HG03103 (cell line): ENCODE measurements at regions not wholly inside any gene's neighbourhood (a gene's known extent, or its start where the extent isn't known, plus 50 kb on each side); places are given as distances from the start of the nearest gene placed in this dataset.

Experiments
- ATAC-seq: cut with Tn5 transposase; IDR thresholded peaks from one replicate; pipeline ENCODE4 v1.9.1; 2021; ENCODE audit warnings: low read depth; ENCODE audit not compliant: unreplicated experiment

DNA sequence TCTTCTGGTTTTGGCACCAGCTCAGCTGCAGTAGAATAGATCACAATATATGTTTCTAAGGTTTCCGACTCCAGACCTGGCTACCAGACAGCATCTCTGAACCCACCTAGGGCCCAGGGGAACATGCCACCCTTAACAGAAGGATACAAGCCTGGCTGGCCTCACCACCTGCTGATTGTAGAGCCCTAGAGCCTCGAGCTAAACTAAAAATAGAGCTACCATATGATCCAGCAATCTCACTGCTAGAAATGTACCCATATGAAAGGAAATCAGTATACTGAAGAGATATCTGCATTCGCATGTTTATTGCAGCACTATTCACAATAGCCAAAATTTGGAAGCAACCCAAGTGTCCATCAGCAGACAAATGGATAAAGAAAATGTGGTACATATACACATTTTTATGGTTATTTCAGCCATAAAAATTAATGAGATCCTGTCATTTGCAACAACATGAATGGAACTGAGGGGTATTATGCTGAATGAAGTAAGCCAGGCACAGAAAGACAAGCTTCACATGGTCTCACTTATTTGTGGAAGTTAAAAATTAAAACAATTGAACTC, 242.4 kb upstream of the SLC39A10 start:
- no peak for ATAC-seq

DNA sequence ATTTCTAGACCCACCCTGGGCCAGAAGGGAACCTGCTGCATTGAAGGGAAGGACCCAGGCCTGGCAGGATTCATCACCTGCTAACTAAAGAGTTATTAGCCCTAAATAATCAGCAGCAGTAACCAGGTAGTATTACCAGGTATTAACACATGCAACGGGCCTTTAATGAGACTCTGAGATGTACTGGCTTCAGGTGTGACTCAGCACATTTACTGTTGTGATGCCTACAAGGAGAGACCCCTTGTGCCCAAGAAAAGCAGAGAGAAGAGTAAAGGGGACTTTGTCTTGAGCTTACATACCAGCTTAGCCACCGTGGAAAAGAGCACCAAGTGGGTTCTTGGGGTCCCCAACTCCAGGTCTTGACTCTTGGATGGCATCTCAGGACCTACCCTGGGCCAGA, 243.1 kb upstream of the SLC39A10 start:
- no peak for ATAC-seq

DNA sequence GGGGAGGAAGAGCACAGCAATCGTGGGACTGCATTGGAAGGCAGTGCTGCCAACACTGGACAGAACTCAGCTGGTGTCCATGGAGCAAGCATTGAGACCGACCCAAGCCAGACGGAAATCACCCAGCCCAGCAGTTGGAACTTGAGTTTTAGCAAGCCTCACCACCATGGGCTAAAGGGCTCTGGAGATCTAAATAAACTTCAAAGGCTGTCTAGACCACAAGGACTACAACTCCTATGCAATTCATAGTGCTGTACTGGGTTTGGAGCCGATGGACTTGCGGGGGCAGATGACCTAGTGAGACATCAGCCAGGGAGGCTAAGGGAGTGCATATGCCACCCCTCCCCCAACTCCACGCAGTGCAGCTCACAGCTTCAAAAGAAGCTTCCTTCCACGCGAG, 243.6 kb upstream of the SLC39A10 start:
- no peak for ATAC-seq

DNA sequence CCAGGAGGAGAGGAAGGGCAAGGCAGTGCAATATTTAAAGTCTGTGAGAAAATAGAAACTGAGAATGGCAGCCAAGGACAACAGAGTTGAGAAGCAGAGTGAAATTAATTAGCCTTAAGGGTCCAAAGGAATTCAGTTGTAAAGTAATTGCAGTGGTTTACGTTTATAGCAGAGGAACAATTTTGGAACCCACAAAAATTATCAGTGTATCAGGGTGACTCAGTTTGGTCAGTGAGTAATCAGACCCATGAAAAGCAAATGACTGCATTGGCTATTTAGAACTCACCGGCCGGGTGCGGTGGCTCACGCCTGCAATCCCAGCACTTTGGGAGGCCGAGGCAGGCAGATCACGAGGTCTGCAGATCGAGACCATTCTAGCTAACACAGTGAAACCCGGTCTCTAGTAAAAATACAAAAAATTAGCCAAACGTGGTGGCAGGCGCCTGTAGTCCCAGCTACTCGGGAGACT, 245.8 kb upstream of the SLC39A10 start:
- no peak for ATAC-seq

DNA sequence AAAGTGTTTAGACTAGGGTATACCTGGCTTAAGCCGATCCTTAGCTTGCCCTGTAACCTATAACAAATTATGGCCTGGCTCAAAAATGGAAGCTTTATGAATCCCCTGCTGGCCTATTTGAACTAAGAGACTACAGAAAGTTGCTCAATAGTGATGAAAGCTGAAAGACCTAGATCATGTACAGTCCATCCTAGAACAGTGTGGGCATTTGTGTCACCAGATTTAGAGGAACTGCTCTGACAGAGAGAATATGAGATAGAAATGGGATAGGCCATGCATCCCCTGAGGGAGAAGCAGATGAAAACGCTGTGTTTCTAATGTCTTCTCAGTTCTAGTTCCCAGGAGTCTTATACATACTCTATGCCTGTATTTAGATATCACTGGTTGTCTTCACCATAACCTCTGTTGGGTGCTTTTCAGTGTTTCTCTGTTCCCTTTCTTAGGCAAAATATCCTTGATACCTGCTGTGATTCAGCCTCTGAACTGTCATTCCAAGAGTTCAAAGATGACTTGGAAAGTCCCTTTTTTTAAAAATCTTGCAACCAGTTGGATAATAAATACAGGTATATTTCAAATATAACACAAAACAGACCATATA, 246.9 kb upstream of the SLC39A10 start:
- ATAC-seq: peak; percentile 55

DNA sequence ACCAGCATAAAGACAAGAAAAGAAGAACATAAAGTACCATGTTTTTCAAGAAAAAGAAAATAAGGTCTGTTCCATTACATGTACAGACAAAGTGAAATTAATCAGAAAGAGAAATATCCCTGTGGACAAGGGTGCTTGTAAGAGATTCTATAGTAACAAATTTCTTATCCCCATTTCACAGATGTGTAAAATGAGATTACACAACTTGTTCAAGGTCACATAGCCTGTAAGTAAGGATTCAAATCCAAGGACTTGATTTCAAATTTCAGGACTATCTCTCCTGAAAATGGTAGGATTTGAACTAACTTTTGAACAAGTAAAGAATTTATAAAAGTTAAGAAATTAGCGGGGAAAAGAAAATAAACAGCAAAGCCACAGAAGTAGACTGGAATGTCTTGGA, 248.2 kb upstream of the SLC39A10 start:
- no peak for ATAC-seq

DNA sequence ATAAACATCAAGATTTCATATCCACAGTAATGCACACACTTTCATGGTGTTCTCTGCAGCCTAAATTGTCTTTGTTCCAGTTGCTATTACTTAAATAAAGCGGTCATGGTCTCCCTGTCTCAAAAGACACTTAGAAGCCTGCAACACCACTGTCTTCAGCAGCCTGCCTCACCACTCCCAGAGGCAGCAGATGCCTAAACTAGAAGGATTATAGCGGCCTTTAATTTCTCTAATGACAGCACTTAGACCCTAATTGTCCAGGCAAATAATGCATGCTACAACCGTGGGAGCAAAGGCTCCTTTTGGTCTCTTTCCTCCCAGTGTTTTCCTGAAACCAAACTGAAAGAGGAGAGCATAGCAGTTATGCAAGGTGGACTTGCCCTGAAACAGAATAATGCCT, 248.8 kb upstream of the SLC39A10 start:
- ATAC-seq: no peak

DNA sequence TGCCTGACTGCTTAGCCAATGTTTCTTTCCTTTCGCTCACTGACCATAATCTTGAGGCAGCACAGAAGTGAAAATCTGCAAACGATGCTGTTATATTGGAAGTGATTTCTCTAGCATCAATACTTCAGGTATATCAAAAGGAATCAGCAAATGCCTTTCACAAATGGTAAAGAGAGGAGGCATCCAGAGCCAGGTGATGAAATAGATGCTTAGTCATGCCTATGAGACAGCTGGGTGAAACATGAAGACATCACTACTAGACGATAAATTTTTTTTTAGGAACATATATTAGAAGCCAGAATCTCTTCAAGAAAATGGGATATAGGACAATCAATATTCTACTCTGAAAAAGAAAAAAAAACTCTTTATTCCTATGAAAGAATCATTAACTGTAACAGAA, 249.2 kb upstream of the SLC39A10 start:
- ATAC-seq: no peak

DNA sequence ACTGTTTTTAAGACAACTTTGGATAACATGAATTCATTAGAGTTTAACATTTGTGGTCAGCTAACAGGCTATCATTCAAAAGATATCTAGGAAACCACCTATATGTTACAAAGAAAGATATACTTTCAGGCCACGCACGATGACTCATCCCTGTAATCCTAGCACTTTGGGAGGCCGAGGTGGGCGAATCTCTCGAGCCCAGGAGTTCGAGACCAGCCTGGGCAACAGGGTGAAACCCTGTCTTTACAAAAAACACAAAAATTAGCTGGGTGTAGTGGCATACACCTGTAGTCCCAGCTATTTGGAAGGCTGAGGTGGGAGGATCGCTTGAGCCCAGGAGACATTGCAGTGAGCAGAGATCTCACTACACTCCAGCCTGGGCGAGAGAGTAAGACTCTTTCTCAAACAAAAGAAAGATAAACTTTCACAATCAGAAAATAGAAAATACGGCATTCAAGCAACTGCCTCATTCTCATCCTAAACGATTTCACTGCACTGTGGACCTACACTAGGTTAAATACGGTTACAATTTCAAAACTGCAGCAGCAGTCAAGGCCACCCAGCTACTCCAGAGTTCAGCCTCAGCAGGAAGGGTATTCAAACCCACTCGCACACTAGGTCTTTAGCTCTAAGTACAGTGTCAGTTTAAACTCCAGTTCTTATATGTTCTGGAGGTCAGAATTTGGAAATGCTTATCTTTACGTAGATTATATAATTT, 250.0 kb upstream of the SLC39A10 start:
- no peak for ATAC-seq

DNA sequence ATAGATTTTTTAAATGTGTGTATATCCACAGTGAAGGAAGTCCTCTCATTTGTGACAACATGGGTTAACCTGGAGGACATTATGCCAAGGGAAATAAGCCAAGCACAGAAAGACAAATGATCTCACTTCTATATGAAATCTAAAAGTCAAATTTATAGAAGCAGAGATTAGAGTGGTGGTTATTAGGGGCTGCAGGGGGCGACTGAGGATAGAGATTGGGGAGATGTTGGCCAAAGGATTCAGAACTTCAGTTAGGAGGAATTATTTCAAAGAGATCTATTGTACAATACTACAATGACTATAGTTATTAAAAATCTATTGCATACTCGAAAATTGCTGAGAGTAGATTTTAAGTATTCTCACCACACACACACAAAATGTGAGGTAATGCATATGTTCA, 252.4 kb upstream of the SLC39A10 start:
- ATAC-seq: no peak

DNA sequence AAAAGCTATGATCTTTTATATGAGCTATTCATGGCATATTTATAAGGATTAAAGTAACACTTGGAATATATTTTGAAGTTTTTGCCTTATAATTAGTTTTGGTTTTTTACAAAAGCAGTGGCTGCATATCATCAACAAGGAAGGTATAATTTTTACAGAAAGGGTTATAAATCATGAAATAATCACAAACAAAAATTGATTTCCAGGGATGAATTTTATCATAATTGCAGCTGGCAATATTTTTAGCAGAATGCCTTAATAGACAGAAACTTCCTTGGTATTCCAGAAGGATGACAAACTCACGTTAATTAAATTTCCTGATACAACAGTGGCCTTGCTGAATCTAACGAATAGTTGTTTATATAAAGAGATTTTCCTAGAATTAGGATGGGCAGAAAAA, 260.5 kb upstream of the SLC39A10 start:
- no peak for ATAC-seq

DNA sequence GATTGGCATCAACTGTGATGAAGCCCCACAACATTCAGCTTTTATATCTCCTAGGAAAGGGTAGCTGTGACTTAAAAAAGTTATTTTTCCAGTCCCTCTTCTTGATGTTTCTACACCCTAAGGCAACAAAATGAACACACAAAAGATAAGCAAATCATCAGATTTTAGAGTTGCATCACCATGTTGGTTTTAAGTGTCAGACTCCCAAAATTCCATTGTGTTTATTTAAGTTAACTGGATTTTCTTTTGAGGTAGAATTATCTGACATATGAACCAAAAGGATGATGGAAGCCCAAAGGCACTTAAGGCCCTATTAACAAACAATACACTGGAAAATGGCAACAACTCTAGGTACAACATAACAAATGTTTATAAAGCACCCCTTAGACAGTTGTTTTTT, 261.7 kb upstream of the SLC39A10 start:
- ATAC-seq: no peak

DNA sequence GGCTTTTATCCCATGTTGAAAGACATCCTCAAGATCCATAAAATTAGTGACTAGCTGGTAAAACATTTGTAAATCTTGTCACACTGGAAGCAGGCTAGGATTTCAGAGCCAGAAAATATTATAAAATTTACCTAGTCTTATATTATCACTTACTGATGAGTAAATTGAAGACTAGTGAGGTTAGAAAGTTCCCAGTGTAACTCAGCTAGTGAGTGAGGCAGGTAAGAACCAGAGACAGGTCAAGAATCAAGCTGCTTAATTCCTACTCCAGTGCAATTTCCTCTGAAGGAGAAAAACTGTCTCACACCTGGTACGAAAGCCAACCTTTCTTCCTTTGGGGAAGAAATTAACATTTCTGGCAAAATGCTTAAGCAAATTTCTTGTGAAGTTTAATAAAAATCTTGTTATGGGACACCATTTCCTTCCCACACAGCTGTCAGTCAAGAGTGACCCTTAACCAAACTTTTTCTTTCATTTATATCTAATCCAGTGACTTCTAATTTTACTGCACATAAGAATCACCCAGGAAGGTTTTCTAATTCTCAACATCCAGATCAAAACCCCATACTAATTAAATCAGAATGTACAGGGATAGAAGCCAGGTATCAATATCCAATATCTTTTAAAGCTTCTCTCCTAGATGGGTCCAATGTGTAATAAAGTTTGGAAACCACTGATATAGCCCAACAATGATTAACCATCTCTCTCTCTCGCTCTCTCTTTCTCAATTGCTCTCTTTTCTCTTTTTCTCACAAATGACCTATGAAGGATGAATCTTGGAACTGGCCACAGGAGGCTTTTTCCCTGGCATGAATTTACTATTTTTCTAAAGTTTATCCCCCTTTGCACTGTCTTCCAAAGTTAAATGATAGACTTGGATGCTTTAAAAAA, 264.3 kb upstream of the SLC39A10 start:
- no peak for ATAC-seq

DNA sequence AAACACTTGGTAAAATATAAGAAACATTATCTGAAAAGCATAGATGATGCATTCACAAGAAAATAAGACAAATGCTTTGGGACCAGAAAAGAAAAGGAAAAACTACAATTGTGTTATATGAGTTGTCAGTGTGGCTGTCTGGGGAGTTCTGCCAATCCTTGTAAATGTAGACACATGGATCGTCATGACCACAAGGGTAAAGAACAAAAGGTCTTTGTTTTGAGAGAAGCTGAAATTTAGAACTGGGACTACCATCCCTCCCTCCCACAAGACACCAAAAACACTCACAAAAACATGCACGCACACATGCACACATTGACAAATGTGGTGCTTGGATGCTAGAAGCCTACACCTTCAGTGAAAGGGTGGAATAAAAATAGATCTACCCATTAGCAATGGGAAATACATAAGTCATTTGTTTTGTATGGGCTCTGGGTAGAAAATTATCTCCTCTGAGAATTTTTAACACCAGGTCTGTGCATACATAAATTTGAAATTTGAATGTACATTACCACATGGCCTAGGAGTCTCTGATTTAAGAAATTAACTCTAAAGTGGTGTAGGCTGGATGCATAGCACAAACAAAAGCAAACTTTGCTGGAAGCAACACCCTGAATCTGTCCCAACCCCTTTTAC, 266.2 kb upstream of the SLC39A10 start:
- ATAC-seq: no peak

DNA sequence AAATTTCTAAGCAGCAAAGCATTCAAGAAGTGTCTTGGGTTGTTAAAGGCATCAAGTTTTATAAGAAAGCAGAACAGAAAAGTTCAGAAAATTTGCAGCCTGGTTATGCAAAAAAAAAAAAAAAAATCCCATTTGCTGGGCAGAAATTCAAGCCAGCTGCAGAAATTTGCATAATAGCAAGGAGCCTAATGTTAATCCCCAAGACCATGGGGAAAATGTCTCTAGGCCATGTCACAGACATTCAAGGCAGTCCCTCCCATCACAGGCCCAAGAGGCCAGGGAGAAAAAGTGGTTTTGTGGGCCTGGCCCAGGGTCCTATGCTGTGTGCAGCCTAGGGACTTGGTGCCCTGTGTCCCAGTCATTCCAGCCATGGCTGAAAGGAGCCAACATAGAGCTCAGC, 269.0 kb upstream of the SLC39A10 start:
- no peak for ATAC-seq

DNA sequence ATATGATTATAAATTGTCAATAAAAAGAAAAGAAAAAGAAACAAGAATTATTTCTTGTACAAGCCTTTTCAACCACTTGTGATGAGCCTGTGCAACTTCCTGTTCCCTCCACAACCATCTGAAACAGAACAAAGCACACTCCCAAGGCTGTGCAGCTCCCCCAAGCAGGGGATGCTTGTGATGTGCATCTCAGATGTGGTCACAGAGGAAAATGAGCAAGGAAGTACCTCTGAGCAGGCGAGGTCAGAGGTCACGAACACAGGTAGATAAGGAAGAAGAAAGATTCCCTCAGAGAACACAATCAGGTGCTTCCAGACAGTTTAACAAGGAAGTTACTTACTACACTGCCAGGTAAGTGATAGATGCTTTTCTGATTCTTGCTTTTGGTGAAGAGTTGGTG, 274.8 kb upstream of the SLC39A10 start:
- ATAC-seq: no peak

DNA sequence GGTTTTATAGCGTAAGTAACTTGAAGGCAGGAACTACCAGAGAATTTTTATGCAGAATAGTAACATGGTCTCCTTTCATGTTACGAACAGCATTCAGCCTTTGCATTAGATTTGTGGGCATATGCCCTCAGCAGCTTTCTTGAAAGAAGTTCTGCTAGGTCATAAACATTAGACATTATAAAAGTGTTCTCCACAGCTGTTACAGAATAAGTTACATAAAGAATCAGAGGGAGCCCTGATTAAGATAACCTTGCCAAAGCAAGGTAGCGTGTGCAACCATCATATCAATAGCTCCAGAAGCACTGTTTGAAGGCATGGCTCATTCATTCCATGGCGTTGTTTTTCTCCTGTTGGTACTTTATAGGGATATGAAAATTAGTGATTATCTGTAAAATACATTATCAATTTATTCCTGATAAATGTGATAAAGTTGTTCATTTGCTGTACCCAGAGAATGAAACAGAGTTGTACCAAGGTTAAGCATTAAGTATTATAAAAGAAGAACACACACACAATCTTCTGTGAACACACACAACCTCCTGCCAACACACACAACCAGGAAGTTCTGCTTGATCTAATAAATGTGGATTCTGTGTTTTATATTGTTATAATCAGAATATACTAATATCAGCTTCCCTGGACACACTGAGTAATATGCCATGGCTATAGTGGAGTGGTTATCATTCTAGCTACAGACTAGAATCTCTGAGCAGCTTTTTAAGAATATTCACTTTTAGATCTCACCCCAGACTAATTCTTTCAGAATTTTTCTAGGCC, 286.7 kb upstream of the SLC39A10 start:
- ATAC-seq: no peak

DNA sequence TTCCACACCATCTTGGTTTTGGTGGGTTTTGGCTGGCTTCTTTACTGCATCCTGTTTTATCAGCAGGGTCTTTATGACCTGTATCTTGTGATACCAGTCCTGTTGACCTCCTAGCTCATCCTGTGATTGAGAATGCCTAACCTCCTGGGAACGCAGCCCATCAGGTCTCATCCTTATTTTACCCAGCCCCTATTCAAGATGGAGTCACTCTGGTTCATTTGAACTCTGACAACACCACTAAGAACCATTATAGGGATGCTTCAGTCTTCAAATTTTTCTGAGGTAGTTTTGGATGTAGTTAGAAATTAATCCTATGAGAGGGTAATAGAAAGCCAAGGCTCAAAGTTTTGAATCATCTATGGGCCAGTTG, 287.8 kb upstream of the SLC39A10 start:
- ATAC-seq: no peak

DNA sequence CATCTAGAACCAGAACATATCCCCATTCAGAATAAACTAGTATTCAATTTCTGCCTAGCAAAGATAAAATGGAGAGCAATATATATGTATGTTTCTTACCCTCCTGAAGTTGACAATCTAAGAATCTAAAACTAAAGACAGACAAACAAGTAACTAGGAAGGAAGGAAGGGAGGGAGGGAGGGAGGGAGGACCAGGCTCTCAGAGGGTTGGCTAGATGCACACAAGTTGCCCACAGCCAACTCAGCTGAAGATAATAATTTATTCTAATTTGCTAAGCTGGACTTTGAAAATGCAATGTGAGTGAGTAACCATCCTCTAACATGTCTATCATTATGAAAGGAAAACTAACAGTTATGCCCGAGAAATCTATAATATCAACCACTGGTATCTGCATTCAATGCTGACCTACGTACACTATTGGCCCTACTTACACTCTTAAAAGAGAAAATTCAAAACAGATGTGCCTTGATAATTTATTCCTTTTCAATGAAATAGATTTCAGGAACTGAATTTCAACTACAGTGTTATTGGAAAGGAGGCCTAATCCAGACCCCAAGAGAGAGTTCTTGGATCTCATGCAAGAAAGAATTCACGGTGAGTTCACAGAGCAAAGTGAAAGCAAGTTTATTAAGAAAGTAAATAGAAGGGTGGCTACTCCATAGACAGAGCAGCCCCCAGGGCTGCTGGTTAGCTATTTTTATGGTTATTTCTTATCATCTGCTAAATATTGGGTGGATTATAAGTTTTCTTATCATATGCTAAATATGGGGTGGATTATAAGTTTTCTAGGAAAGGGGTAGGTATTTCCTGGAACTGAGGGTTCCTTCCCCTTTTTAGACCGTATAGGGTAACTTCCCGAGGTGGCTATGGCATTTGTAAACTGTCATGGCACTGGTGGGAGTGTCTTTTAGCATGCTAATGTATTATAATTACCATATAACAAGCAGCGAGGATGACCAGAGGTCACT, 288.5 kb upstream of the SLC39A10 start:
- ATAC-seq: no peak
